ENCODE measurements at regions not wholly inside any gene's neighbourhood (a gene's known extent, or its start where the extent isn't known, plus 50 kb on each side); places are given as distances from the start of the nearest gene placed in this dataset.

GRCh38 chr12:105462831-105463230 is 132.3 kb downstream of the C12orf75 start:
- Histone ChIP-seq H3K27me3 (ENCODE audit: control insufficient read depth in 2 of 2, insufficient read depth in 2 of 2, low read length in 2 of 2) (peaks cover 0 to 2% of the 10 kb centered on the region in 2 donors), H3K4me2 (replicated peaks; ENCODE audit: extremely low read depth, low read length, poor library complexity, severe bottlenecking) (no peak overlapping the region), H3K9ac (ENCODE audit: insufficient read depth, low read length, poor library complexity, severe bottlenecking) (no peak overlapping the region), H3K27ac (ENCODE audit: low read depth in 1 of 2, low read length in 2 of 2) (no peak overlapping the region), H2AFZ (ENCODE audit: insufficient read depth, low read depth, low read length, poor library complexity, severe bottlenecking) (no peak overlapping the region), H3K4me1 (ENCODE audit: control insufficient read depth in 1 of 2, insufficient read depth in 2 of 2, low read length in 2 of 2) (no peaks in the 10 kb centered on the region), H4K20me1 (ENCODE audit: insufficient read depth, low read length) (no peaks in the 10 kb centered on the region), H3K9me3 (replicated peaks in 1 of 2; ENCODE audit: control insufficient read depth in 1 of 2, insufficient read depth in 1 of 2, low read length in 2 of 2) (no peaks in the 10 kb centered on the region), H3K79me2 (ENCODE audit: insufficient read depth, low read length) (no peaks in the 10 kb centered on the region), H3K4me3 (replicated peaks in 1 of 3; ENCODE audit: low read depth in 2 of 3, low read length in 3 of 3) (no peak overlapping the region), H3K36me3 (replicated peaks in 1 of 2; ENCODE audit: control insufficient read depth in 1 of 2, insufficient read depth in 2 of 2, low read length in 2 of 2) (no peaks in the 10 kb centered on the region)
- 100% methylated on average over 1 of the region's 2 CpGs for WGBS (ENCODE audit: insufficient coverage)
- intact Hi-C loops (cut with micrococcal nuclease), result no loop called here
- H3K27me3 Mint-ChIP-seq (ENCODE audit: low read depth in 3 of 3), result peaks cover 5 to 7% (median 6%) of the 10 kb centered on the region in 3 donors
- peaks cover 0 to 9% (median 3%) of the 10 kb centered on the region in 7 donors for H3K9me3 Mint-ChIP-seq
- TF ChIP-seq CTCF (IDR thresholded peaks at IDR 0.05), result no peak
- no peaks in the 10 kb centered on the region for H3K4me1 Mint-ChIP-seq
- no peak overlapping the region for H3K27ac Mint-ChIP-seq
- no peak overlapping the region for H3K4me3 Mint-ChIP-seq
- H3K36me3 Mint-ChIP-seq, result no peaks in the 10 kb centered on the region
- DNase-seq, result no peak

DNA sequence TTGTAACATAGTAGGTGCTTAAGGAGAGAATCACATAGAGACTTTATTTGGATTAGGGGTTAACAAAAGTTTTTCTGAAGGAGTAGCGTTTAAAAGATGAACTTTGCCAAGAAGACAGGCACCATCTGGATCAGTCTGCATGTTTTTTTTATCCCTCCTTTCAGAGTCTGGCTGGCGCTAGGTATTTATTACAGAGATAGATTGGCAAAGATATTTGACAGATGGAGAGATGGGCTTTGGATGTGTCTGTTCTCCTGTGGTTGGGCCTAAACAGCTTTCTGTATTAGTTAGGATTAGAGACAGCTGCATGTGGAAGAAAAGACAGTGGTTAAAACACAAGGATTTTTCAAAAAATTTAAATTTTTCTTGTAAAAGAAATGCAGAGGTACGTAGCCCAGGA is 133.9 kb downstream of the C12orf75 start:
- Histone ChIP-seq H3K9ac (ENCODE audit: insufficient read depth, low read length, poor library complexity, severe bottlenecking) (no peak overlapping the region), H3K9me3 (replicated peaks in 1 of 2; ENCODE audit: control insufficient read depth in 1 of 2, insufficient read depth in 1 of 2, low read length in 2 of 2) (no peaks in the 10 kb centered on the region), H3K27me3 (ENCODE audit: control insufficient read depth in 2 of 2, insufficient read depth in 2 of 2, low read length in 2 of 2) (peaks cover 0 to 2% of the 10 kb centered on the region in 2 donors), H3K4me2 (replicated peaks; ENCODE audit: extremely low read depth, low read length, poor library complexity, severe bottlenecking) (no peak overlapping the region), H3K4me1 (ENCODE audit: control insufficient read depth in 1 of 2, insufficient read depth in 2 of 2, low read length in 2 of 2) (no peaks in the 10 kb centered on the region), H4K20me1 (ENCODE audit: insufficient read depth, low read length) (no peaks in the 10 kb centered on the region), H3K27ac (ENCODE audit: low read depth in 1 of 2, low read length in 2 of 2) (no peak overlapping the region), H2AFZ (ENCODE audit: insufficient read depth, low read depth, low read length, poor library complexity, severe bottlenecking) (no peak overlapping the region), H3K36me3 (replicated peaks in 1 of 2; ENCODE audit: control insufficient read depth in 1 of 2, insufficient read depth in 2 of 2, low read length in 2 of 2) (no peaks in the 10 kb centered on the region), H3K4me3 (replicated peaks in 1 of 3; ENCODE audit: low read depth in 2 of 3, low read length in 3 of 3) (no peak overlapping the region), H3K79me2 (ENCODE audit: insufficient read depth, low read length) (no peaks in the 10 kb centered on the region)
- no peak for DNase-seq
- no peak overlapping the region for H3K4me3 Mint-ChIP-seq
- WGBS (ENCODE audit: insufficient coverage), result 86% methylated on average over 1 of the region's 3 CpGs
- peaks cover 0 to 4% (median 0%) of the 10 kb centered on the region in 7 donors for H3K9me3 Mint-ChIP-seq
- no peaks in the 10 kb centered on the region for H3K36me3 Mint-ChIP-seq
- peaks cover 5 to 9% (median 7%) of the 10 kb centered on the region in 3 donors for H3K27me3 Mint-ChIP-seq (ENCODE audit: low read depth in 3 of 3)
- TF ChIP-seq CTCF (IDR thresholded peaks at IDR 0.05), result no peak
- intact Hi-C loops (cut with micrococcal nuclease), result no loop called here
- no peak overlapping the region for H3K27ac Mint-ChIP-seq
- H3K4me1 Mint-ChIP-seq, result no peaks in the 10 kb centered on the region
